Calu3 (cell line): ENCODE measurements at regions not wholly inside any gene's neighbourhood (a gene's known extent, or its start where the extent isn't known, plus 50 kb on each side); places are given as distances from the start of the nearest gene placed in this dataset.

Experiments
- BruUV-seq: library from RNA; stranded (reverse); fragments of 400-500 nt; replicated peaks from 2 replicates; lab custom pipeline; 2021; lab: Mats Ljungman, UMichigan
- CTCF ChIA-PET: fragments of 300-600 bp; sonication (Branson Sonifier 250); formaldehyde crosslinking; loops from one replicate; lab custom pipeline; 2022; ENCODE audit warnings: antibody characterized with exemption; lab: Charles Lee
- DNase-seq: peaks from one replicate; pipeline ENCODE4 v3.0.0; 2022
- H3K27ac Mint-ChIP-seq: one replicate; pipeline ENCODE4 v1.8.0; 2022; ENCODE audit warnings: mixed read lengths; ENCODE audit not compliant: unreplicated experiment
- H3K27me3 Mint-ChIP-seq: one replicate; pipeline ENCODE4 v1.8.0; 2022; ENCODE audit warnings: mixed read lengths; ENCODE audit not compliant: unreplicated experiment
- H3K36me3 Mint-ChIP-seq: one replicate; pipeline ENCODE4 v1.8.0; 2022; ENCODE audit warnings: mild to moderate bottlenecking, moderate library complexity, mixed read lengths; ENCODE audit not compliant: insufficient read depth, unreplicated experiment
- H3K4me1 Mint-ChIP-seq: one replicate; pipeline ENCODE4 v1.8.0; 2022; ENCODE audit warnings: mild to moderate bottlenecking, low read depth, mixed read lengths; ENCODE audit not compliant: unreplicated experiment
- H3K4me3 Mint-ChIP-seq: one replicate; pipeline ENCODE4 v1.8.0; 2022; ENCODE audit warnings: mild to moderate bottlenecking, low read depth, moderate library complexity, mixed read lengths; ENCODE audit not compliant: unreplicated experiment
- H3K9me3 Mint-ChIP-seq: one replicate; pipeline ENCODE4 v1.8.0; 2022; ENCODE audit warnings: low read depth, mixed read lengths; ENCODE audit not compliant: unreplicated experiment
- intact Hi-C: fragments of 100-400 bp; cut with micrococcal nuclease; formaldehyde crosslinking; loops from one replicate; pipeline ENCODE4 v1.10.0; 2022; ENCODE audit not compliant: unreplicated experiment
- TF ChIP-seq, protein P1 (sequence below): fragments of 200-600 bp; IDR thresholded peaks from one replicate; pipeline ENCODE4 v1.8.0; 2022; ENCODE audit warnings: antibody characterized with exemption; ENCODE audit not compliant: unreplicated experiment

GRCh38 chr5:56471707-56472106 is 238.6 kb upstream of the ANKRD55 start:
- Mint-ChIP-seq H3K27me3 (no peaks in the 10 kb centered on the region), H3K36me3 (no peaks in the 10 kb centered on the region), H3K9me3 (no peaks in the 10 kb centered on the region), H3K4me3 (no peak overlapping the region), H3K27ac (no peak overlapping the region), H3K4me1 (peaks cover 33% of the 10 kb centered on the region)
- intact Hi-C loops = loop anchor here (10.0 kb wide), 1 partner anchor 363 kb away; no protein-coding TSS in a partner anchor
- no peak for DNase-seq
- BruUV-seq = no TSS peak
- CTCF ChIA-PET = no interaction called here
- TF ChIP-seq, protein P1, sequence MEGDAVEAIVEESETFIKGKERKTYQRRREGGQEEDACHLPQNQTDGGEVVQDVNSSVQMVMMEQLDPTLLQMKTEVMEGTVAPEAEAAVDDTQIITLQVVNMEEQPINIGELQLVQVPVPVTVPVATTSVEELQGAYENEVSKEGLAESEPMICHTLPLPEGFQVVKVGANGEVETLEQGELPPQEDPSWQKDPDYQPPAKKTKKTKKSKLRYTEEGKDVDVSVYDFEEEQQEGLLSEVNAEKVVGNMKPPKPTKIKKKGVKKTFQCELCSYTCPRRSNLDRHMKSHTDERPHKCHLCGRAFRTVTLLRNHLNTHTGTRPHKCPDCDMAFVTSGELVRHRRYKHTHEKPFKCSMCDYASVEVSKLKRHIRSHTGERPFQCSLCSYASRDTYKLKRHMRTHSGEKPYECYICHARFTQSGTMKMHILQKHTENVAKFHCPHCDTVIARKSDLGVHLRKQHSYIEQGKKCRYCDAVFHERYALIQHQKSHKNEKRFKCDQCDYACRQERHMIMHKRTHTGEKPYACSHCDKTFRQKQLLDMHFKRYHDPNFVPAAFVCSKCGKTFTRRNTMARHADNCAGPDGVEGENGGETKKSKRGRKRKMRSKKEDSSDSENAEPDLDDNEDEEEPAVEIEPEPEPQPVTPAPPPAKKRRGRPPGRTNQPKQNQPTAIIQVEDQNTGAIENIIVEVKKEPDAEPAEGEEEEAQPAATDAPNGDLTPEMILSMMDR = no peak

DNA sequence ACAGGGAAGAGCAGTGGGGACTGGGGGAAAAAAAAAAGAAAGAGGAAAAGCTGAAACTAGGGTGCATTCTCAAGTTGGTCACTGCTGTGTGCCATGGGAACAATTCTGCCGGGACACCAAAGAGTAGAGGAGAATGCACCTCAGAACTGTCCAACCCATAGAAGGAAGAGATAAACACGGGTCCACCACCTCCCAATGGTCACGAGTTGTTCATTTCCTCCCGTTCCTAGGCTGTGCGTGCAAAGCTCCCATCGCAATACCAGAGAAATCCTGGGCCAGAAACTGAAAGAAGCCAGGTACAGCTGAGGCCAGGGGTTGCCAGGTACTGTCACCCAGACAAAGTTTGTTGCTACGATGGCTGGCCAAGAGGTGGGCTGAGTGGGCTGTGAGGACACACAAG is 236.9 kb upstream of the ANKRD55 start:
- TF ChIP-seq, protein P1 = no peak
- no TSS peak for BruUV-seq
- Mint-ChIP-seq H3K27ac (no peak overlapping the region), H3K9me3 (no peaks in the 10 kb centered on the region), H3K4me3 (no peak overlapping the region), H3K27me3 (no peaks in the 10 kb centered on the region), H3K36me3 (no peaks in the 10 kb centered on the region), H3K4me1 (peaks cover 34% of the 10 kb centered on the region)
- CTCF ChIA-PET = no interaction called here
- no peak for DNase-seq
- intact Hi-C loops = loop anchor here (10.0 kb wide), 1 partner anchor 365 kb away; no protein-coding TSS in a partner anchor

- TF ChIP-seq, protein P1 = no peak
- BruUV-seq = no TSS peak
- Mint-ChIP-seq H3K9me3 (no peaks in the 10 kb centered on the region), H3K4me3 (no peak overlapping the region), H3K36me3 (no peaks in the 10 kb centered on the region), H3K27ac (no peak overlapping the region), H3K27me3 (no peaks in the 10 kb centered on the region), H3K4me1 (peaks cover 49% of the 10 kb centered on the region)
- CTCF ChIA-PET = interaction anchor here (1.0 to 1.3 kb wide), 2 partner anchors 8 to 371 kb away, joined by 3 read pairs; no protein-coding TSS in a partner anchor
- intact Hi-C loops = no loop called here
- no peak for DNase-seq
These were observed 235.1 kb upstream of the ANKRD55 start for GRCh38 chr5:56468277-56468676.

DNA sequence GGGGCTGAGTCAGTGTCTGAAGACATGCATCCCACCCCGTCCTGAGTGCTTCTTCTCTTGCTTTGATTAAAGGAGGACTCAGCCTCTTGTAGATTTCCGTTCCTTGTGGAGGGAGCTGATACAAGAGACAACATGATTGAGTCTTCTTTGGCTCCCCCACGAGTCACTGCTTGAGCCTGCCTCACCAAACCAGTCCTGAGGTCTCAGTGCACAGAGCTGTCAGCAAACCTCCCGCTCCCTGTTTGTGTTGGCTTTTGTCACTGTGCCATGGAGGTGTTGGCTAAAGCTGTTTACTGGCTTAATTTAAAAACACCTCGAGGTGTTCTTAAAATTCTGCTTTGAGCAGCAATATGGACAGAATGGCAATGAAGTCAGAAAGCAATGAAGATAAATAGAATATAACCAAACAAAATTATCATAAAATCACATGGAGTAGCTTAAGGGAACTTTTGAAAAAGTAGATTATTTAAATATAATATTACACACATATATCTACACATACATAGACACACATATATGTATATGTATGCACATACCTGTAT is 234.1 kb upstream of the ANKRD55 start:
- H3K27me3 Mint-ChIP-seq = no peaks in the 10 kb centered on the region
- no peaks in the 10 kb centered on the region for H3K9me3 Mint-ChIP-seq
- H3K36me3 Mint-ChIP-seq = no peaks in the 10 kb centered on the region
- BruUV-seq = no TSS peak
- intact Hi-C loops = no loop called here
- H3K4me1 Mint-ChIP-seq = peaks cover 49% of the 10 kb centered on the region
- CTCF ChIA-PET = interaction anchor here (1.0 to 1.3 kb wide), 3 partner anchors 9 to 372 kb away, joined by 3 to 4 read pairs (median 3); no protein-coding TSS in a partner anchor
- no peak overlapping the region for H3K27ac Mint-ChIP-seq
- no peak overlapping the region for H3K4me3 Mint-ChIP-seq
- no peak for DNase-seq
- TF ChIP-seq, protein P1 = no peak
